ENCODE measurements at regions not wholly inside any gene's neighbourhood (a gene's known extent, or its start where the extent isn't known, plus 50 kb on each side); places are given as distances from the start of the nearest gene placed in this dataset.
"Not testable (repeated sequence)": the region's sequence is repeated elsewhere in the genome, so short reads cannot be mapped to it uniquely, and the experiment has no call there.

GRCh38 chr5:56763711-56764466 is 51.5 kb upstream of the MAP3K1 start:
- no peak for DNase-seq

GRCh38 chr5:56763182-56763581 is 52.2 kb upstream of the MAP3K1 start:
- DNase-seq, result no peak

- no peak for DNase-seq
These were observed 54.0 kb upstream of the MAP3K1 start for GRCh38 chr5:56761151-56761885.

GRCh38 chr5:56760723-56761122 is 54.6 kb upstream of the MAP3K1 start:
- DNase-seq, result no peak

- no peak for DNase-seq
These were observed 55.7 kb upstream of the MAP3K1 start for GRCh38 chr5:56759521-56760216.

GRCh38 chr5:56757077-56757476 is 58.3 kb upstream of the MAP3K1 start:
- no peak for DNase-seq

- DNase-seq, result no peak
These were observed 60.3 kb upstream of the MAP3K1 start for GRCh38 chr5:56755036-56755555.

GRCh38 chr5:56753588-56753987 is 61.8 kb upstream of the MAP3K1 start:
- not testable (repeated sequence) for DNase-seq

GRCh38 chr5:56751572-56752313 is 63.6 kb upstream of the MAP3K1 start:
- no peak for DNase-seq

- DNase-seq, result no peak
These were observed 65.5 kb upstream of the MAP3K1 start for GRCh38 chr5:56749842-56750241.

GRCh38 chr5:56746553-56747339 is 68.6 kb upstream of the MAP3K1 start:
- DNase-seq, result no peak

- DNase-seq, result no peak
These were observed 69.5 kb upstream of the MAP3K1 start for GRCh38 chr5:56745864-56746263.

- DNase-seq, result no peak
These were observed 74.5 kb upstream of the MAP3K1 start for GRCh38 chr5:56740868-56741267.

- DNase-seq, result no peak
These were observed 75.4 kb upstream of the MAP3K1 start for GRCh38 chr5:56739990-56740389.

GRCh38 chr5:56737951-56738606 is 77.3 kb upstream of the MAP3K1 start:
- DNase-seq, result no peak

- DNase-seq, result peak; percentile 56
These were observed 78.2 kb upstream of the MAP3K1 start for GRCh38 chr5:56737002-56737621.

GRCh38 chr5:56735849-56736641 is 79.3 kb upstream of the MAP3K1 start:
- DNase-seq, result no peak

GRCh38 chr5:56734091-56734694 is 81.2 kb upstream of the MAP3K1 start:
- no peak for DNase-seq

- no peak for DNase-seq
These were observed 81.8 kb upstream of the MAP3K1 start for GRCh38 chr5:56733580-56733979.

GRCh38 chr5:56732121-56732520 is 83.2 kb upstream of the MAP3K1 start:
- no peak for DNase-seq

Measured in GOT3 (cell line).